ENCODE measurements at regions not wholly inside any gene's neighbourhood (a gene's known extent, or its start where the extent isn't known, plus 50 kb on each side); places are given as distances from the start of the nearest gene placed in this dataset.

DNA sequence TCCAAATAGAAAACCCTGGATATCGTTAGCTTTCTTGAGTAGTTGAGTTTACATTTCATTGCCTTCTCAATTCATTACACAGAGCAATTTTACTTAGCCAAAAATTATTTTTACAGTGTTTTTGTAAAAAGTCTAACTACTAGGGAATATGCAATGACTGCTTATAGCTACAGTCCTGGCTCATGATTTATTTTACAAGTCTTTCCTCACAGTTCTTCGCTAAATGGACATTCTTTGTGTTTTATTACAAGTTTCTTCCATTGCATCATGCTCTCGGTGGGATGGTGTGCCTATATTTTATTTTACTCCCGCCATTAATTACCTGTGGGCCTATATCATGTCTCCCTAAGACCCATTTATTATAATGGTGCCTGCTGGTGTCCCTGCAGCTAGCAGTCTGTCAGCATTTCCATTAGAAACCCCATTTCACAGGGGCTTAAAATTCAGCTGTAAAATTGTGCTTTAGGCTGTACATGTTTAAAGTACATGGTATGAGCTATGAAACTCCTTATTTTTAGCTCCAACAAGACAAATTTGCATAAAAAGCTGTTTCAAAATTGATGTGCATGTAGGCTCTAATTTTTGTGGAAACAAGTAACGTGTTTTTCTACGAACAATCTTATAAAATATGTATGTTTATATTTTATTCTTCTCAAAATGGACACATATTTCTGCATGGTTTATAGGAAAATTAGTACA, 227.4 kb downstream of the SLC7A11 start:
- TF ChIP-seq MEF2A (IDR thresholded peaks at IDR 0.05; ENCODE audit: borderline replicate concordance, low read depth) (no peak), RAD21 (IDR thresholded peaks at IDR 0.05; ENCODE audit: low read length) (no peak), TAF1 (IDR thresholded peaks at IDR 0.05; ENCODE audit: borderline replicate concordance, low read depth, low read length) (no peak), MXI1 (IDR thresholded peaks at IDR 0.05; ENCODE audit: low read depth, low read length) (no peak), TCF12 (IDR thresholded peaks at IDR 0.05) (no peak), RCOR1 (IDR thresholded peaks at IDR 0.05; ENCODE audit: low read length) (no peak), EP300 (IDR thresholded peaks at IDR 0.05; ENCODE audit: borderline replicate concordance in 1 of 2, low read depth in 1 of 2, low read length in 1 of 2) (no peak), YY1 (IDR thresholded peaks at IDR 0.05; ENCODE audit: low read depth) (no peak), RFX5 (IDR thresholded peaks at IDR 0.05; ENCODE audit: low read length) (no peak)
- TF ChIP-seq, protein P1, sequence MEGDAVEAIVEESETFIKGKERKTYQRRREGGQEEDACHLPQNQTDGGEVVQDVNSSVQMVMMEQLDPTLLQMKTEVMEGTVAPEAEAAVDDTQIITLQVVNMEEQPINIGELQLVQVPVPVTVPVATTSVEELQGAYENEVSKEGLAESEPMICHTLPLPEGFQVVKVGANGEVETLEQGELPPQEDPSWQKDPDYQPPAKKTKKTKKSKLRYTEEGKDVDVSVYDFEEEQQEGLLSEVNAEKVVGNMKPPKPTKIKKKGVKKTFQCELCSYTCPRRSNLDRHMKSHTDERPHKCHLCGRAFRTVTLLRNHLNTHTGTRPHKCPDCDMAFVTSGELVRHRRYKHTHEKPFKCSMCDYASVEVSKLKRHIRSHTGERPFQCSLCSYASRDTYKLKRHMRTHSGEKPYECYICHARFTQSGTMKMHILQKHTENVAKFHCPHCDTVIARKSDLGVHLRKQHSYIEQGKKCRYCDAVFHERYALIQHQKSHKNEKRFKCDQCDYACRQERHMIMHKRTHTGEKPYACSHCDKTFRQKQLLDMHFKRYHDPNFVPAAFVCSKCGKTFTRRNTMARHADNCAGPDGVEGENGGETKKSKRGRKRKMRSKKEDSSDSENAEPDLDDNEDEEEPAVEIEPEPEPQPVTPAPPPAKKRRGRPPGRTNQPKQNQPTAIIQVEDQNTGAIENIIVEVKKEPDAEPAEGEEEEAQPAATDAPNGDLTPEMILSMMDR (IDR thresholded peaks at IDR 0.05), result no peak
- TF ChIP-seq, protein P2, sequence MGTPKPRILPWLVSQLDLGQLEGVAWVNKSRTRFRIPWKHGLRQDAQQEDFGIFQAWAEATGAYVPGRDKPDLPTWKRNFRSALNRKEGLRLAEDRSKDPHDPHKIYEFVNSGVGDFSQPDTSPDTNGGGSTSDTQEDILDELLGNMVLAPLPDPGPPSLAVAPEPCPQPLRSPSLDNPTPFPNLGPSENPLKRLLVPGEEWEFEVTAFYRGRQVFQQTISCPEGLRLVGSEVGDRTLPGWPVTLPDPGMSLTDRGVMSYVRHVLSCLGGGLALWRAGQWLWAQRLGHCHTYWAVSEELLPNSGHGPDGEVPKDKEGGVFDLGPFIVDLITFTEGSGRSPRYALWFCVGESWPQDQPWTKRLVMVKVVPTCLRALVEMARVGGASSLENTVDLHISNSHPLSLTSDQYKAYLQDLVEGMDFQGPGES (IDR thresholded peaks at IDR 0.05; ENCODE audit: low read depth, low read length), result no peak
- TF ChIP-seq, protein P3, sequence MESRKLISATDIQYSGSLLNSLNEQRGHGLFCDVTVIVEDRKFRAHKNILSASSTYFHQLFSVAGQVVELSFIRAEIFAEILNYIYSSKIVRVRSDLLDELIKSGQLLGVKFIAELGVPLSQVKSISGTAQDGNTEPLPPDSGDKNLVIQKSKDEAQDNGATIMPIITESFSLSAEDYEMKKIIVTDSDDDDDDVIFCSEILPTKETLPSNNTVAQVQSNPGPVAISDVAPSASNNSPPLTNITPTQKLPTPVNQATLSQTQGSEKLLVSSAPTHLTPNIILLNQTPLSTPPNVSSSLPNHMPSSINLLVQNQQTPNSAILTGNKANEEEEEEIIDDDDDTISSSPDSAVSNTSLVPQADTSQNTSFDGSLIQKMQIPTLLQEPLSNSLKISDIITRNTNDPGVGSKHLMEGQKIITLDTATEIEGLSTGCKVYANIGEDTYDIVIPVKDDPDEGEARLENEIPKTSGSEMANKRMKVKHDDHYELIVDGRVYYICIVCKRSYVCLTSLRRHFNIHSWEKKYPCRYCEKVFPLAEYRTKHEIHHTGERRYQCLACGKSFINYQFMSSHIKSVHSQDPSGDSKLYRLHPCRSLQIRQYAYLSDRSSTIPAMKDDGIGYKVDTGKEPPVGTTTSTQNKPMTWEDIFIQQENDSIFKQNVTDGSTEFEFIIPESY (IDR thresholded peaks at IDR 0.05; ENCODE audit: borderline replicate concordance, low read depth), result no peak
